GM23338 (cell line): ENCODE measurements at regions not wholly inside any gene's neighbourhood (a gene's known extent, or its start where the extent isn't known, plus 50 kb on each side); places are given as distances from the start of the nearest gene placed in this dataset.

Source experiments
- ATAC-seq: fragments of 200-7000 bp; cut with Tn5 transposase; 3 replicates; pipeline ENCODE4 v1.9.1; 2020
- DNase-seq: peaks from one replicate; pipeline ENCODE4 v3.0.0-alpha.2; 2015; ENCODE audit warnings: low spot score
- H2AFZ ChIP-seq: fragments of 200-600 bp; sonication (generic); 2 replicates; pipeline ENCODE4 v1.8.0; 2016; ENCODE audit warnings: antibody characterized with exemption, mild to moderate bottlenecking, moderate library complexity
- H3F3A ChIP-seq: fragments of 200-600 bp; sonication (generic); replicated peaks from 2 replicates; pipeline ENCODE4 v1.8.0; 2017; ENCODE audit warnings: antibody characterized with exemption, mixed run types, low read depth
- H3K27ac ChIP-seq: fragments of 200-600 bp; sonication (generic); 2 replicates; pipeline ENCODE4 v1.6.1; 2016; ENCODE audit warnings: low read depth
- H3K27me3 ChIP-seq: fragments of 200-600 bp; sonication (generic); 2 replicates; pipeline ENCODE4 v1.8.0; 2016; ENCODE audit warnings: mild to moderate bottlenecking, mixed run types, moderate library complexity; ENCODE audit not compliant: insufficient read depth
- H3K36me3 ChIP-seq: fragments of 200-600 bp; sonication (generic); 2 replicates; pipeline ENCODE4 v1.8.0; 2016; ENCODE audit warnings: mild to moderate bottlenecking; ENCODE audit not compliant: insufficient read depth
- H3K4me1 ChIP-seq: fragments of 200-600 bp; sonication (generic); 2 replicates; pipeline ENCODE4 v1.8.0; 2016; ENCODE audit warnings: mild to moderate bottlenecking, moderate library complexity; ENCODE audit not compliant: insufficient read depth
- H3K4me2 ChIP-seq: fragments of 200-600 bp; sonication (generic); 2 replicates; pipeline ENCODE4 v1.7.1; 2017; ENCODE audit warnings: mixed run types
- H3K4me3 ChIP-seq: fragments of 200-600 bp; sonication (generic); 2 replicates; pipeline ENCODE4 v1.6.1; 2016; ENCODE audit warnings: mixed run types
- H3K79me2 ChIP-seq: fragments of 200-600 bp; sonication (generic); replicated peaks from 2 replicates; pipeline ENCODE4 v1.8.0; 2017; ENCODE audit warnings: mild to moderate bottlenecking; ENCODE audit not compliant: insufficient read depth
- H3K9me2 ChIP-seq: fragments of 200-600 bp; sonication (generic); 2 replicates; pipeline ENCODE4 v1.8.0; 2017; ENCODE audit not compliant: insufficient read depth
- H4K20me1 ChIP-seq: fragments of 200-600 bp; sonication (generic); replicated peaks from 2 replicates; pipeline ENCODE4 v1.8.0; 2017; ENCODE audit warnings: mild to moderate bottlenecking; ENCODE audit not compliant: insufficient read depth
- H3K27ac Mint-ChIP-seq: 2 replicates; pipeline ENCODE4 v1.8.0; 2020; ENCODE audit warnings: inconsistent platforms, mild to moderate bottlenecking, moderate library complexity, mixed read lengths
- H3K27me3 Mint-ChIP-seq: 3 replicates; pipeline ENCODE4 v1.8.0; 2022; ENCODE audit warnings: low read depth, mild to moderate bottlenecking, moderate library complexity, mixed read lengths, inconsistent platforms; ENCODE audit not compliant: insufficient read depth, poor library complexity
- H3K36me3 Mint-ChIP-seq: 3 replicates; pipeline ENCODE4 v1.8.0; 2021; ENCODE audit warnings: low read depth, mild to moderate bottlenecking, inconsistent platforms, moderate library complexity, mixed read lengths
- H3K4me1 Mint-ChIP-seq: 3 replicates; pipeline ENCODE4 v1.8.0; 2020; ENCODE audit warnings: mild to moderate bottlenecking, inconsistent platforms, mixed read lengths
- H3K4me3 Mint-ChIP-seq: 3 replicates; pipeline ENCODE4 v1.8.0; 2021; ENCODE audit warnings: moderate library complexity, mild to moderate bottlenecking, inconsistent platforms, mixed read lengths
- H3K9me3 Mint-ChIP-seq: 3 replicates; pipeline ENCODE4 v1.8.0; 2020; ENCODE audit warnings: moderate library complexity, mild to moderate bottlenecking, inconsistent platforms, mixed read lengths
- CREB1 ChIP-seq: fragments of 250-450 bp; sonication (Bioruptor Pico); IDR thresholded peaks from 2 replicates; pipeline ENCODE4 v1.5.0; 2020; ENCODE audit warnings: low read depth, mild to moderate bottlenecking, moderate library complexity
- EZH2 ChIP-seq: fragments of 200-600 bp; sonication (generic); IDR thresholded peaks from one replicate; pipeline ENCODE4 v1.8.0; 2017; ENCODE audit warnings: antibody characterized with exemption, mild to moderate bottlenecking, low read depth; ENCODE audit not compliant: unreplicated experiment
- EZH2phosphoT487 ChIP-seq: fragments of 200-600 bp; sonication (generic); IDR thresholded peaks from one replicate; pipeline ENCODE4 v1.8.1; 2018; ENCODE audit warnings: antibody characterized with exemption; ENCODE audit not compliant: unreplicated experiment
- JUNB ChIP-seq: IDR thresholded peaks from one replicate; pipeline ENCODE4 v1.6.1; 2016; ENCODE audit warnings: antibody characterized with exemption; ENCODE audit not compliant: unreplicated experiment
- NANOG ChIP-seq: IDR thresholded peaks from 2 replicates; pipeline ENCODE4 v1.6.1; 2016; ENCODE audit warnings: antibody characterized with exemption, borderline replicate concordance
- POLR2AphosphoS5 ChIP-seq: IDR thresholded peaks from 2 replicates; pipeline ENCODE4 v1.6.1; 2016; ENCODE audit warnings: antibody characterized with exemption, low read depth
- STAT1 ChIP-seq: IDR thresholded peaks from one replicate; pipeline ENCODE4 v1.6.1; 2016; ENCODE audit warnings: antibody characterized with exemption; ENCODE audit not compliant: unreplicated experiment
- ZNF114 ChIP-seq: fragments of 250-450 bp; sonication (Bioruptor Pico); IDR thresholded peaks from 2 replicates; pipeline ENCODE4 v1.5.0; 2020; ENCODE audit warnings: mild to moderate bottlenecking, moderate library complexity
- ZNF331 ChIP-seq: fragments of 250-450 bp; sonication (Bioruptor Pico); IDR thresholded peaks from 2 replicates; pipeline ENCODE4 v1.5.0; 2020; ENCODE audit warnings: low read depth, mild to moderate bottlenecking, moderate library complexity
- TF ChIP-seq, protein P1 (sequence below): IDR thresholded peaks from one replicate; pipeline ENCODE4 v1.6.1; 2018; ENCODE audit warnings: antibody characterized with exemption; ENCODE audit not compliant: unreplicated experiment
- TF ChIP-seq, protein P2 (sequence below): fragments of 250-450 bp; sonication (Bioruptor Pico); IDR thresholded peaks from 2 replicates; pipeline ENCODE4 v1.5.0; 2020; ENCODE audit warnings: mild to moderate bottlenecking, moderate library complexity
- TF ChIP-seq, protein P3 (sequence below): IDR thresholded peaks from 2 replicates; pipeline ENCODE4 v1.6.1; 2016; ENCODE audit warnings: antibody characterized with exemption
- TF ChIP-seq, protein P4 (sequence below), 2 experiments: fragments of 200-600 bp in 1 of 2; sonication (generic) in 1 of 2; conservative IDR thresholded peaks; 2 replicates each; pipeline versions ENCODE4 v1.5.1 to v1.6.1; 2016 to 2017; ENCODE audit warnings: antibody characterized with exemption in 2 of 2, low read depth in 2 of 2, mild to moderate bottlenecking in 2 of 2, moderate library complexity in 1 of 2

DNA sequence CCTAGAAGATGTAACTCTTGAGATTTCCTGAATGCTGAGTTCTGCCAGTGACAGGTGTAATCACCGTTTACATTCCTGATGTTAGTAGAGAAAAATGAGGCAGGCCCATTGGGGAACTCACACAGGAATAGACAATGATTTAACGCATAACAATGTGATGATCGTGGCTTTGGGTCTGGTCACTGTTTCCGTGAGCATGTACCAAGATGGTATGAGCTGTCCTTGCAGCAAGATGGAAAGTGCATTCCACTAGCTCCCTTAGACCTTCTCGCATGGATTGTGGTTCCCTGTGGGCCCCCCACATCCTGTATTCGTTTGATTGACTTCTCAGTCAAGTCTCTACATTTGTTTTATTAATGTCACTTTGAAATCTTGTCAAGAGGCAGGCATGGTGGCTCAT, 124.0 kb upstream of the DAP start:
- Mint-ChIP-seq H3K4me3 (no peak overlapping the region), H3K27me3 (peaks cover 4% of the 10 kb centered on the region), H3K9me3 (peaks cover 10% of the 10 kb centered on the region), H3K27ac (no peak overlapping the region), H3K4me1 (no peaks in the 10 kb centered on the region), H3K36me3 (peaks cover 4% of the 10 kb centered on the region; the same call in 1 of the 3 replicates)
- Histone ChIP-seq H3K9me2 (0 out of 2 replicates have a peak, but pooled peaks cover 3% of the 10 kb centered on the region), H3K27me3 (no peaks in the 10 kb centered on the region), H3F3A (no peaks in the 10 kb centered on the region), H3K27ac (no peak overlapping the region), H3K4me3 (no peak overlapping the region), H3K79me2 (no peaks in the 10 kb centered on the region), H4K20me1 (no peaks in the 10 kb centered on the region), H3K4me1 (no peaks in the 10 kb centered on the region), H2AFZ (no peak overlapping the region), H3K4me2 (no peak overlapping the region), H3K36me3 (no peaks in the 10 kb centered on the region)
- no peak for ATAC-seq
- TF ChIP-seq, protein P1, sequence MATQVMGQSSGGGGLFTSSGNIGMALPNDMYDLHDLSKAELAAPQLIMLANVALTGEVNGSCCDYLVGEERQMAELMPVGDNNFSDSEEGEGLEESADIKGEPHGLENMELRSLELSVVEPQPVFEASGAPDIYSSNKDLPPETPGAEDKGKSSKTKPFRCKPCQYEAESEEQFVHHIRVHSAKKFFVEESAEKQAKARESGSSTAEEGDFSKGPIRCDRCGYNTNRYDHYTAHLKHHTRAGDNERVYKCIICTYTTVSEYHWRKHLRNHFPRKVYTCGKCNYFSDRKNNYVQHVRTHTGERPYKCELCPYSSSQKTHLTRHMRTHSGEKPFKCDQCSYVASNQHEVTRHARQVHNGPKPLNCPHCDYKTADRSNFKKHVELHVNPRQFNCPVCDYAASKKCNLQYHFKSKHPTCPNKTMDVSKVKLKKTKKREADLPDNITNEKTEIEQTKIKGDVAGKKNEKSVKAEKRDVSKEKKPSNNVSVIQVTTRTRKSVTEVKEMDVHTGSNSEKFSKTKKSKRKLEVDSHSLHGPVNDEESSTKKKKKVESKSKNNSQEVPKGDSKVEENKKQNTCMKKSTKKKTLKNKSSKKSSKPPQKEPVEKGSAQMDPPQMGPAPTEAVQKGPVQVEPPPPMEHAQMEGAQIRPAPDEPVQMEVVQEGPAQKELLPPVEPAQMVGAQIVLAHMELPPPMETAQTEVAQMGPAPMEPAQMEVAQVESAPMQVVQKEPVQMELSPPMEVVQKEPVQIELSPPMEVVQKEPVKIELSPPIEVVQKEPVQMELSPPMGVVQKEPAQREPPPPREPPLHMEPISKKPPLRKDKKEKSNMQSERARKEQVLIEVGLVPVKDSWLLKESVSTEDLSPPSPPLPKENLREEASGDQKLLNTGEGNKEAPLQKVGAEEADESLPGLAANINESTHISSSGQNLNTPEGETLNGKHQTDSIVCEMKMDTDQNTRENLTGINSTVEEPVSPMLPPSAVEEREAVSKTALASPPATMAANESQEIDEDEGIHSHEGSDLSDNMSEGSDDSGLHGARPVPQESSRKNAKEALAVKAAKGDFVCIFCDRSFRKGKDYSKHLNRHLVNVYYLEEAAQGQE, result no peak
- TF ChIP-seq, protein P2, sequence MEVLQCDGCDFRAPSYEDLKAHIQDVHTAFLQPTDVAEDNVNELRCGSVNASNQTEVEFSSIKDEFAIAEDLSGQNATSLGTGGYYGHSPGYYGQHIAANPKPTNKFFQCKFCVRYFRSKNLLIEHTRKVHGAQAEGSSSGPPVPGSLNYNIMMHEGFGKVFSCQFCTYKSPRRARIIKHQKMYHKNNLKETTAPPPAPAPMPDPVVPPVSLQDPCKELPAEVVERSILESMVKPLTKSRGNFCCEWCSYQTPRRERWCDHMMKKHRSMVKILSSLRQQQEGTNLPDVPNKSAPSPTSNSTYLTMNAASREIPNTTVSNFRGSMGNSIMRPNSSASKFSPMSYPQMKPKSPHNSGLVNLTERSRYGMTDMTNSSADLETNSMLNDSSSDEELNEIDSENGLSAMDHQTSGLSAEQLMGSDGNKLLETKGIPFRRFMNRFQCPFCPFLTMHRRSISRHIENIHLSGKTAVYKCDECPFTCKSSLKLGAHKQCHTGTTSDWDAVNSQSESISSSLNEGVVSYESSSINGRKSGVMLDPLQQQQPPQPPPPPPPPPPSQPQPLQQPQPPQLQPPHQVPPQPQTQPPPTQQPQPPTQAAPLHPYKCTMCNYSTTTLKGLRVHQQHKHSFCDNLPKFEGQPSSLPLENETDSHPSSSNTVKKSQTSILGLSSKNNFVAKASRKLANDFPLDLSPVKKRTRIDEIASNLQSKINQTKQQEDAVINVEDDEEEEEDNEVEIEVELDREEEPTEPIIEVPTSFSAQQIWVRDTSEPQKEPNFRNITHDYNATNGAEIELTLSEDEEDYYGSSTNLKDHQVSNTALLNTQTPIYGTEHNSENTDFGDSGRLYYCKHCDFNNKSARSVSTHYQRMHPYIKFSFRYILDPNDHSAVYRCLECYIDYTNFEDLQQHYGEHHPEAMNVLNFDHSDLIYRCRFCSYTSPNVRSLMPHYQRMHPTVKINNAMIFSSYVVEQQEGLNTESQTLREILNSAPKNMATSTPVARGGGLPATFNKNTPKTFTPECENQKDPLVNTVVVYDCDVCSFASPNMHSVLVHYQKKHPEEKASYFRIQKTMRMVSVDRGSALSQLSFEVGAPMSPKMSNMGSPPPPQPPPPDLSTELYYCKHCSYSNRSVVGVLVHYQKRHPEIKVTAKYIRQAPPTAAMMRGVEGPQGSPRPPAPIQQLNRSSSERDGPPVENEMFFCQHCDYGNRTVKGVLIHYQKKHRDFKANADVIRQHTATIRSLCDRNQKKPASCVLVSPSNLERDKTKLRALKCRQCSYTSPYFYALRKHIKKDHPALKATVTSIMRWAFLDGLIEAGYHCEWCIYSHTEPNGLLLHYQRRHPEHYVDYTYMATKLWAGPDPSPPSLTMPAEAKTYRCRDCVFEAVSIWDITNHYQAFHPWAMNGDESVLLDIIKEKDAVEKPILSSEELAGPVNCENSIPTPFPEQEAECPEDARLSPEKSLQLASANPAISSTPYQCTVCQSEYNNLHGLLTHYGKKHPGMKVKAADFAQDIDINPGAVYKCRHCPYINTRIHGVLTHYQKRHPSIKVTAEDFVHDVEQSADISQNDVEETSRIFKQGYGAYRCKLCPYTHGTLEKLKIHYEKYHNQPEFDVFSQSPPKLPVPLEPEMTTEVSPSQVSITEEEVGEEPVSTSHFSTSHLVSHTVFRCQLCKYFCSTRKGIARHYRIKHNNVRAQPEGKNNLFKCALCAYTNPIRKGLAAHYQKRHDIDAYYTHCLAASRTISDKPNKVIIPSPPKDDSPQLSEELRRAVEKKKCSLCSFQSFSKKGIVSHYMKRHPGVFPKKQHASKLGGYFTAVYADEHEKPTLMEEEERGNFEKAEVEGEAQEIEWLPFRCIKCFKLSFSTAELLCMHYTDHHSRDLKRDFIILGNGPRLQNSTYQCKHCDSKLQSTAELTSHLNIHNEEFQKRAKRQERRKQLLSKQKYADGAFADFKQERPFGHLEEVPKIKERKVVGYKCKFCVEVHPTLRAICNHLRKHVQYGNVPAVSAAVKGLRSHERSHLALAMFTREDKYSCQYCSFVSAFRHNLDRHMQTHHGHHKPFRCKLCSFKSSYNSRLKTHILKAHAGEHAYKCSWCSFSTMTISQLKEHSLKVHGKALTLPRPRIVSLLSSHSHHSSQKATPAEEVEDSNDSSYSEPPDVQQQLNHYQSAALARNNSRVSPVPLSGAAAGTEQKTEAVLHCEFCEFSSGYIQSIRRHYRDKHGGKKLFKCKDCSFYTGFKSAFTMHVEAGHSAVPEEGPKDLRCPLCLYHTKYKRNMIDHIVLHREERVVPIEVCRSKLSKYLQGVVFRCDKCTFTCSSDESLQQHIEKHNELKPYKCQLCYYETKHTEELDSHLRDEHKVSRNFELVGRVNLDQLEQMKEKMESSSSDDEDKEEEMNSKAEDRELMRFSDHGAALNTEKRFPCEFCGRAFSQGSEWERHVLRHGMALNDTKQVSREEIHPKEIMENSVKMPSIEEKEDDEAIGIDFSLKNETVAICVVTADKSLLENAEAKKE (CRISPR knock-in tag), result no peak
- no peak for TF ChIP-seq ZNF114 (CRISPR knock-in tag)
- TF ChIP-seq NANOG, result no peak
- TF ChIP-seq POLR2AphosphoS5, result no peak
- TF ChIP-seq, protein P3, sequence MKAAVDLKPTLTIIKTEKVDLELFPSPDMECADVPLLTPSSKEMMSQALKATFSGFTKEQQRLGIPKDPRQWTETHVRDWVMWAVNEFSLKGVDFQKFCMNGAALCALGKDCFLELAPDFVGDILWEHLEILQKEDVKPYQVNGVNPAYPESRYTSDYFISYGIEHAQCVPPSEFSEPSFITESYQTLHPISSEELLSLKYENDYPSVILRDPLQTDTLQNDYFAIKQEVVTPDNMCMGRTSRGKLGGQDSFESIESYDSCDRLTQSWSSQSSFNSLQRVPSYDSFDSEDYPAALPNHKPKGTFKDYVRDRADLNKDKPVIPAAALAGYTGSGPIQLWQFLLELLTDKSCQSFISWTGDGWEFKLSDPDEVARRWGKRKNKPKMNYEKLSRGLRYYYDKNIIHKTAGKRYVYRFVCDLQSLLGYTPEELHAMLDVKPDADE, result no peak
- no peak for TF ChIP-seq JUNB
- TF ChIP-seq ZNF331 (CRISPR knock-in tag), result no peak
- TF ChIP-seq STAT1, result no peak
- no peak for TF ChIP-seq EZH2
- no peak for TF ChIP-seq EZH2phosphoT487
- no peak for TF ChIP-seq CREB1 (CRISPR knock-in tag)
- TF ChIP-seq, protein P4, sequence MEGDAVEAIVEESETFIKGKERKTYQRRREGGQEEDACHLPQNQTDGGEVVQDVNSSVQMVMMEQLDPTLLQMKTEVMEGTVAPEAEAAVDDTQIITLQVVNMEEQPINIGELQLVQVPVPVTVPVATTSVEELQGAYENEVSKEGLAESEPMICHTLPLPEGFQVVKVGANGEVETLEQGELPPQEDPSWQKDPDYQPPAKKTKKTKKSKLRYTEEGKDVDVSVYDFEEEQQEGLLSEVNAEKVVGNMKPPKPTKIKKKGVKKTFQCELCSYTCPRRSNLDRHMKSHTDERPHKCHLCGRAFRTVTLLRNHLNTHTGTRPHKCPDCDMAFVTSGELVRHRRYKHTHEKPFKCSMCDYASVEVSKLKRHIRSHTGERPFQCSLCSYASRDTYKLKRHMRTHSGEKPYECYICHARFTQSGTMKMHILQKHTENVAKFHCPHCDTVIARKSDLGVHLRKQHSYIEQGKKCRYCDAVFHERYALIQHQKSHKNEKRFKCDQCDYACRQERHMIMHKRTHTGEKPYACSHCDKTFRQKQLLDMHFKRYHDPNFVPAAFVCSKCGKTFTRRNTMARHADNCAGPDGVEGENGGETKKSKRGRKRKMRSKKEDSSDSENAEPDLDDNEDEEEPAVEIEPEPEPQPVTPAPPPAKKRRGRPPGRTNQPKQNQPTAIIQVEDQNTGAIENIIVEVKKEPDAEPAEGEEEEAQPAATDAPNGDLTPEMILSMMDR (conservative IDR thresholded peaks at IDR 0.05; ENCODE audit: low read depth in 2 of 2), result no peak
- no peak for DNase-seq
